ENCODE measurements at regions not wholly inside any gene's neighbourhood (a gene's known extent, or its start where the extent isn't known, plus 50 kb on each side); places are given as distances from the start of the nearest gene placed in this dataset.

GRCh38 chr3:18097989-18098388 lies 327.1 kb downstream of the SATB1 start:
- TF ChIP-seq POLR2A (IDR thresholded peaks at IDR 0.05; ENCODE audit: low read depth, low read length) (no peak), POLR2AphosphoS5 (IDR thresholded peaks at IDR 0.05; ENCODE audit: low read depth, low read length) (no peak), TAF1 (IDR thresholded peaks at IDR 0.05; ENCODE audit: low read depth, low read length) (no peak), SPI1 (IDR thresholded peaks at IDR 0.05; ENCODE audit: low read depth, low read length) (no peak)

Measured in GM12891 (cell line).